GM12874 (cell line): ENCODE measurements at regions not wholly inside any gene's neighbourhood (a gene's known extent, or its start where the extent isn't known, plus 50 kb on each side); places are given as distances from the start of the nearest gene placed in this dataset.

Experiments
- TF ChIP-seq, protein P1 (sequence below): IDR thresholded peaks from 2 replicates; pipeline ENCODE4 v1.5.1; 2011; ENCODE audit warnings: low read depth, mild to moderate bottlenecking, control low read depth, low read length, moderate library complexity; ENCODE audit not compliant: insufficient read depth

DNA sequence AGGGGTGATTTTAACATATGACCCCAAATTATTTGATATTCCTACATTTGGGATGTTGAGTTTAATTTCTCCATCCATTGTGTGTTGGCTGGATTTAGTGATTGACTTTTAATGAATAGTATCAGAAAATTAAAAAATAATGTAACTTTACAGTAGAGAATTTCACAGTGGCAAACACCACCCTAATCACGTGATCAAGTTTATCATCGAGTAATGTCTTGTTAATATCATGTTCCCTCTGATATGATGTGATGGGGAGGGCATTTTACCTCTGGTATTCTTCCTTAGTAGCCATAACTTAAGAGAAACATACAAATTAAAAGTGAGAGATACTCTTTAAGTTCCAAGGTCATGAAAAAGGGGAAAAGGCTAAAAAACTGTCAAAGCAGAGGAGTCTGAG is 602.0 kb upstream of the CELF4 start:
- TF ChIP-seq, protein P1, sequence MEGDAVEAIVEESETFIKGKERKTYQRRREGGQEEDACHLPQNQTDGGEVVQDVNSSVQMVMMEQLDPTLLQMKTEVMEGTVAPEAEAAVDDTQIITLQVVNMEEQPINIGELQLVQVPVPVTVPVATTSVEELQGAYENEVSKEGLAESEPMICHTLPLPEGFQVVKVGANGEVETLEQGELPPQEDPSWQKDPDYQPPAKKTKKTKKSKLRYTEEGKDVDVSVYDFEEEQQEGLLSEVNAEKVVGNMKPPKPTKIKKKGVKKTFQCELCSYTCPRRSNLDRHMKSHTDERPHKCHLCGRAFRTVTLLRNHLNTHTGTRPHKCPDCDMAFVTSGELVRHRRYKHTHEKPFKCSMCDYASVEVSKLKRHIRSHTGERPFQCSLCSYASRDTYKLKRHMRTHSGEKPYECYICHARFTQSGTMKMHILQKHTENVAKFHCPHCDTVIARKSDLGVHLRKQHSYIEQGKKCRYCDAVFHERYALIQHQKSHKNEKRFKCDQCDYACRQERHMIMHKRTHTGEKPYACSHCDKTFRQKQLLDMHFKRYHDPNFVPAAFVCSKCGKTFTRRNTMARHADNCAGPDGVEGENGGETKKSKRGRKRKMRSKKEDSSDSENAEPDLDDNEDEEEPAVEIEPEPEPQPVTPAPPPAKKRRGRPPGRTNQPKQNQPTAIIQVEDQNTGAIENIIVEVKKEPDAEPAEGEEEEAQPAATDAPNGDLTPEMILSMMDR: no peak

DNA sequence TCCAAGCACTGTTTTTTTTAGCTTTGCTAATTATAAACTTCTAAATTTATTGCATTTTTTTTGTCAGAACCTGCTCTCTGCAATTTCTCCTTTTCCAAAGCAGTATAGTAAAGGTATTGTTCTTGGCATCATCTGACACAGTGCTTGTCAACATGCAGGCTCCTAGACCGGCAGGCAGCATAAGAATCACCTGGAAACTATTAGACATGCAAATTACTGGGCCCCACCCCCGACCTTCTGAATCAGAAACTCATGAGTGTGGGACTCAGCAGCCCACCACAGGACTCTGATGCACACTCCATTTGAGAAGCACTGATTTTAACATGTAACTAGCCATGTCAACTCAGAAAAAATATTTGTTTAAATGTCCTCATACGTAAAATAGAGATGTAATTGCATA is 551.1 kb upstream of the CELF4 start:
- TF ChIP-seq, protein P1: no peak

DNA sequence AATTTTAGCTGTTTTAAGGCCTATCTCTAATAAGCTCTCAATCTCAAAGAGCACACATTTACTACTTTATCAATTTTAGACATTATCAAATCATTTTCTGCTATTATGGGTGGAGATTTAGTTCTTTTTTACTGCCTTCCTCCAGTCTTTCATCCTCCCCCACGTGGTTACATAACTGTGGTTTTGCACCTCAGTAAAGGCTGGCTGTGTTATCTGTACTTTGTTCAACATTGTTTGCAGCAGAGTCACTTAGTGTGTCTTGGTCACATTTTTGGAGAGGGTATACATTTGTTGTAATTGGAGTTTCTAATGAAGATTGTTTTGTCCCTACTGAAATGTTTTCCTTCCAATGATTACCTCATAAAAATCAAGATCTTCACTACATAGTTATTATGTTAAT is 549.6 kb upstream of the CELF4 start:
- TF ChIP-seq, protein P1: no peak

DNA sequence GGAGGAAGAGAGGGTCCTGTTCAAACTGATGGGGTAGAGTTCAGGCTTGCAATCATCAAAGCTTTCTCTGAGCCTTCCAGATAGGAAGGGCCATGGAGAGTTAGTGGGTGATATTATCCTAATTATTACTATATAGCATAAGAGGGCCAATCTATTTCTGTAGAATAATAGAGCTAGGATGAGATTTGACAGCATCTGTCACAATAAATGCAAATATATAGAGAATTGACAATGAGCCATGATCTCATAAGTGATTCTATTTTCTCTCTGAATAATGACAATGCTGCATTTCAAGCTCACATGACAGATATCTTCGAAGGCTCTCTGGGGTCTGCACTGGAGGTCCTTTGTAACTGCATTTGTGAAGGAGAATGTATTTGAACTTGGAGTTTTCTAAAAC is 521.9 kb upstream of the CELF4 start:
- TF ChIP-seq, protein P1: no peak

DNA sequence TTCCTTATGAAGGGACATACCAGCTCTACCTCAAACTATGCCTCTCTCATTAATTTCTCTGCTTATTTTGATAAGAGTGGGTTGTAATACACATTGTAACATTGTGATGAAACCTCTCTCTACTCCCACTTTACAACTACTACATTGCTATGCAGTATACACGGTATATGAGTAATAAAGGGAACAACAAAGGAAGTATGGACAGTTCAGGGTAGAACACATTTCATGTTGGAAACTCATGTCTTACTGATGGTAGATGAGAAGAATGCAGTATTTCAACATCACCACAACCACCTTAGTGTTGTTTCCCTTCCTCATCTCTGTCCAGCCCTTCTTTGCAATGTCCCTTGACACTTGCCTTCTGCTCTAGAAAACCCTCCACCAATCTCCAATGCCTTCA is 515.9 kb upstream of the CELF4 start:
- TF ChIP-seq, protein P1: no peak

DNA sequence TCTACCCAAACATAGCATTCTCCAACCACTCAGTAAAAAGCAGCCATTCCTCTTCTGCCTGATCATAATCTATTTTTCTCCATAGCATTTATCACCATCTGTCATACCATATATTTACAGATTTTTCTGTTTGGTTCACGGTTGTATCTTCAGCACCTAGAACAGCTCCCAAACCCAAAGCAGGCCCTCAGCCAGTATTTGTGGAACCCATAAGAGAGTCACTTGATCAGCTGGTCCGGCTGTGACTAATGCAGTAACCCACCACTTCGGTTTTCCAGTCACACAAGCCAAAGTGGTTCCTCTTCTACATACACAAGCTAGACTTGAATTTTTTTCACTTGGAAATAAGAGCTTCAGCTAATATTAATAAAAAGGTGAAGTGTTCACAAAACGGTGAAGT is 511.6 kb upstream of the CELF4 start:
- TF ChIP-seq, protein P1: no peak

DNA sequence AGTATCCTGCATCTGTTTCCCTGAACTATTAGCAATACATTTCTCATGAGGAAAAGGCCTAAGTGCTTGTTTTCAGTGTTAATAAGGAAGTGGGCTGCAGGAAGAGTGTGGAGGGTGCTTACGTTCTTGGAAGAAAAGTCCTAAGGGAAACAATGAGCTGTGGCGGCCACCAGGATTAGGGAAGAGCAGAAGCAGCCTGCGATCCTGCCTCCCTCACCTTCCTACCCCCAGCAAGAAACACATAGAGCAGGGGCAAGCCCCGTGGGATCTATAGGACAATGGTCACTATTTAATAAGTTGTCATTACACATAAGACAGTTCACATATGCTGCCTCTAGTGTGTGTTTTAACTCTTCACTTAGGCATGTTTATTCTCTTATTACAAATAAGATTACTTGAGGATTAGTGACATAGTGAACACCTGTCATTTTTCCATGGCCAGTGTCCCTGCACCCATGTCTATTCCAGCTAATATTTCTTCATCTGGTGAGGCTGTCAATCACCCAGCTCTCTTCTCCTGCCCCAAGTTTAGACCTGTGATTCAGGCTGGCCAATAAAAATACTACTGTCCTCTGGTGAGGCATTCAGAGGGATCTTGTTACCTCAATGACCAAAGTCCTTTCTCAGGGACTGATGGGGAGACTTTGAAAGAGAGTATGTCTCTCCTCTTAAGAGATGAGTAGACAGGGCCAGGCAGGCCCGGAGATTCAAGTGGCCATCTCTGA is 510.9 kb upstream of the CELF4 start:
- TF ChIP-seq, protein P1: no peak
